SK-N-MC (cell line): ENCODE measurements at regions not wholly inside any gene's neighbourhood (a gene's known extent, or its start where the extent isn't known, plus 50 kb on each side); places are given as distances from the start of the nearest gene placed in this dataset.

Source experiments
- DNase-seq: peaks from one replicate; pipeline ENCODE4 v3.0.0-alpha.2; 2011; ENCODE audit warnings: low read depth, low spot score
- H3K27ac ChIP-seq: fragments of 200-600 bp; sonication (generic); 2 replicates; pipeline ENCODE4 v1.5.1; 2016; ENCODE audit warnings: mixed run types
- H3K36me3 ChIP-seq: fragments of 200-600 bp; sonication (generic); 2 replicates; pipeline ENCODE4 v1.6.1; 2017; ENCODE audit warnings: antibody characterized with exemption, low read length, mixed read lengths; ENCODE audit not compliant: insufficient read depth
- H3K4me3 ChIP-seq: fragments of 200-600 bp; sonication (generic); 2 replicates; pipeline ENCODE4 v1.5.1; 2016
- H3K9ac ChIP-seq: fragments of 200-600 bp; sonication (generic); 2 replicates; pipeline ENCODE4 v1.8.0; 2017; ENCODE audit warnings: mixed run types, mixed read lengths; ENCODE audit not compliant: insufficient read length
- H3K9me3 ChIP-seq: fragments of 200-600 bp; sonication (generic); 2 replicates; pipeline ENCODE4 v1.6.1; 2017; ENCODE audit warnings: low read depth, mild to moderate bottlenecking, antibody characterized with exemption, low read length, moderate library complexity, mixed read lengths
- EZH2 ChIP-seq: fragments of 200-600 bp; sonication (generic); IDR thresholded peaks from one replicate; pipeline ENCODE4 v1.6.1; 2017; ENCODE audit warnings: antibody characterized with exemption
- FOXP2 ChIP-seq: optimal IDR thresholded peaks from 2 replicates; pipeline ENCODE3; 2011; ENCODE audit warnings: mild to moderate bottlenecking, moderate library complexity; ENCODE audit not compliant: insufficient read depth; ENCODE audit errors: extremely low read length, control extremely low read depth
- POLR2AphosphoS5 ChIP-seq: IDR thresholded peaks from 2 replicates; pipeline ENCODE4 v1.6.1; 2012; ENCODE audit warnings: mild to moderate bottlenecking, low read depth, low read length, borderline replicate concordance

DNA sequence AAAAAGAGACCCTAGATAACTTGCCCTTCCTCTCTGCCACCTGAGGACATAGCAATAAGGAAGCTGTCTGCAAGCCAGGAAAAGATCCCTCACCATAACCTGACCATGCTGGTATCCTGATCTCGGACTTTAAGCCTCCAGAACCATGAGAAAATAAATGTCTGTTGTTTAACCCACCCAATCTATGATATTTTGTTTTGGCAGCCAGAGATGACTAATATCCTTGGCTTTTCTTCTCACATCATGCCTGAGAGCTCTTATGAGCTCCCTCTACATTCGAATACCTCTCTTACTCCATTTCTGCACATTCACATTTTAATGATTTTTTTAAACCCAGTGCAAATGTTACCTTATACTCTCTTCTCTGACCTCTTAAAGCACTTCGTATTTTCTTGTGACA is 214.0 kb upstream of the CHRM2 start:
- Histone ChIP-seq H3K9me3 (peaks cover 3% of the 10 kb centered on the region; the same call in 1 of the 2 replicates), H3K9ac (no peak overlapping the region), H3K27ac (no peak overlapping the region), H3K4me3 (no peak overlapping the region), H3K36me3 (no peaks in the 10 kb centered on the region)
- DNase-seq: no peak
- TF ChIP-seq POLR2AphosphoS5 (no peak), EZH2 (no peak), FOXP2 (no peak)

GRCh38 chr7:136652635-136653370 is 215.6 kb upstream of the CHRM2 start:
- peak overlapping the region; percentile 49 for H3K9ac ChIP-seq
- peak overlapping the region; percentile 97 for H3K27ac ChIP-seq
- peak; percentile 37; the same call in 1 of the 2 replicates for TF ChIP-seq POLR2AphosphoS5
- no peak for TF ChIP-seq FOXP2
- no peak for TF ChIP-seq EZH2
- no peaks in the 10 kb centered on the region for H3K36me3 ChIP-seq
- peak; percentile 76 for DNase-seq
- peak overlapping the region; percentile 73 for H3K4me3 ChIP-seq
- H3K9me3 ChIP-seq: peaks cover 3% of the 10 kb centered on the region; the same call in 1 of the 2 replicates

- Histone ChIP-seq H3K9me3 (no peaks in the 10 kb centered on the region), H3K27ac (no peak overlapping the region), H3K9ac (no peak overlapping the region), H3K4me3 (no peak overlapping the region), H3K36me3 (no peaks in the 10 kb centered on the region)
- no peak for DNase-seq
- TF ChIP-seq FOXP2: no peak
These were observed 227.5 kb upstream of the CHRM2 start for GRCh38 chr7:136640977-136641376.

- no peak for DNase-seq
- peak overlapping the region; percentile 29; the same call in 1 of the 2 replicates for H3K4me3 ChIP-seq
- H3K27ac ChIP-seq: peak overlapping the region; percentile 30; the same call in 1 of the 2 replicates
- no peak overlapping the region for H3K9ac ChIP-seq
- TF ChIP-seq FOXP2 (no peak), EZH2 (no peak), POLR2AphosphoS5 (no peak)
- H3K9me3 ChIP-seq: no peaks in the 10 kb centered on the region
- H3K36me3 ChIP-seq: no peaks in the 10 kb centered on the region
These were observed 230.6 kb upstream of the CHRM2 start for GRCh38 chr7:136637813-136638212.

DNA sequence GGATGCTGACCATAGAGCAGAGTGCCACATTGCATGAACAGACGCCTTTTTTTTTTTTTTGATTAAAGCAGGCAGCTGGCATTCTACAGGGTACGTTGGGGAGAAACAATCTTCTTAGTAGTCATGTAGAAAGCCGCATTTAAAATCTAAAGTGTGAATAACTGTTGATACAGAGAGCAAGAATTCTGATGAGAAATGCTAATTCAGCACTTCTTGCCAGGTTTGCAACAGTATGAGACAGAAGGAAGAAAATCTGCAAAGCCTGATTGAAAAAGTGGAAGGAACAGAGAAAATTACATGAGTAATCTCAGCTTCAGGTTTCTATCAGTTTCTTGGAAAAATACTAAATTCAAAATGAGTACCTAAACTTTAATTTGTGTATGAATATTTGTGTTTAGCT is 232.7 kb upstream of the CHRM2 start:
- Histone ChIP-seq H3K4me3 (no peak overlapping the region), H3K9me3 (no peaks in the 10 kb centered on the region), H3K9ac (no peak overlapping the region), H3K36me3 (no peaks in the 10 kb centered on the region), H3K27ac (no peak overlapping the region)
- TF ChIP-seq EZH2: no peak
- no peak for TF ChIP-seq FOXP2
- TF ChIP-seq POLR2AphosphoS5: no peak
- DNase-seq: no peak

DNA sequence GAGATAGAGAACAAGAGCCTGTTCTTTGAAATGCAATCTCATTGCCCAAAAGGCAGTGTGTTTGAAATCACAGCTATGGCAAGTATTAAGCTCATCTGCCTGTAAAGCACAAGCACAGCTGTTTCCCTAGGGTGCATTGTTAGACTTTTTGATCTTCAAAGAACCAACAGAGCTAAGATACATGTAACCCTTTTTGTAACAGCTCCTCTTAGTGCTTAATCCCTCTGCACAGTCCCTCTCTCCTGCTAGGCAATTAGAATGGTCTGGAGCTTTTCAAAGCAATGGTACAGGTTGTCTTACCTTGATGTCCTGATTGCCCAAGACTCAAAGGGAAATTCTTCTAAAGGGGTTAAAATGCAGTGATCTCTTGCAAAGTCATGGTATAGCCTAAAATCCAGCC is 249.6 kb upstream of the CHRM2 start:
- TF ChIP-seq POLR2AphosphoS5 (no peak), EZH2 (no peak), FOXP2 (no peak)
- H3K36me3 ChIP-seq: no peaks in the 10 kb centered on the region
- no peak overlapping the region for H3K9ac ChIP-seq
- no peak overlapping the region for H3K27ac ChIP-seq
- no peak for DNase-seq
- H3K4me3 ChIP-seq: no peak overlapping the region
- no peaks in the 10 kb centered on the region for H3K9me3 ChIP-seq

DNA sequence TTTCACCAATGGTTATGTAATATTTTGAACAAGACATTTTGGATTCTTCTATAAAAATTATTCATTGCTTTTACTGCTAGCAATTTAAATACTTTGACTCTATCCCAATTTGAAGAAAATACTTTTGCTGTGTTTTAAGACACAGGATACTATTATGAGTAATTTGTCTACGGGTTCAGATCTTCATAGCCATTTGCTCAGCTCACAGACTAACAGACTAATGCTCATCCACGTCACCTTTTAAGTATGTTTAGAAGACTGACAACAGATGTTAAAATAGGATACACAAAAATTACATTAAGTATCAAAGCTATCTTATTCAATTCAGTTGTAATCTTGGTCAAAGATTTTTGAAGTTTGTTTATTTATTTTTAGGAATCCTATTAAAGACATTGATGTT is 251.3 kb upstream of the CHRM2 start:
- no peak for DNase-seq
- Histone ChIP-seq H3K36me3 (no peaks in the 10 kb centered on the region), H3K27ac (no peak overlapping the region), H3K9ac (no peak overlapping the region), H3K9me3 (no peaks in the 10 kb centered on the region), H3K4me3 (no peak overlapping the region)
- TF ChIP-seq POLR2AphosphoS5: no peak
- TF ChIP-seq EZH2: no peak
- TF ChIP-seq FOXP2: no peak

- Histone ChIP-seq H3K9me3 (no peaks in the 10 kb centered on the region), H3K27ac (no peak overlapping the region), H3K9ac (no peak overlapping the region), H3K4me3 (no peak overlapping the region), H3K36me3 (no peaks in the 10 kb centered on the region)
- TF ChIP-seq EZH2 (no peak), POLR2AphosphoS5 (no peak), FOXP2 (no peak)
- no peak for DNase-seq
These were observed 262.7 kb upstream of the CHRM2 start for GRCh38 chr7:136605532-136606329.
